KMS-11 (cell line): ENCODE measurements at regions not wholly inside any gene's neighbourhood (a gene's known extent, or its start where the extent isn't known, plus 50 kb on each side); places are given as distances from the start of the nearest gene placed in this dataset.

Source experiments
- H2AFZ ChIP-seq: fragments of 200-600 bp; sonication (generic); 2 replicates; pipeline ENCODE4 v1.6.1; 2016; ENCODE audit warnings: antibody characterized with exemption, mixed run types, low read depth
- H3K27ac ChIP-seq: fragments of 200-600 bp; sonication (generic); 2 replicates; pipeline ENCODE4 v1.6.1; 2016; ENCODE audit warnings: mild to moderate bottlenecking, mixed run types
- H3K27me3 ChIP-seq: fragments of 200-600 bp; sonication (generic); 2 replicates; pipeline ENCODE4 v1.6.1; 2017; ENCODE audit warnings: mild to moderate bottlenecking, low read depth, mixed run types, moderate library complexity; ENCODE audit not compliant: insufficient read depth
- H3K36me3 ChIP-seq: fragments of 200-600 bp; sonication (generic); 2 replicates; pipeline ENCODE4 v1.6.1; 2017; ENCODE audit warnings: mild to moderate bottlenecking, mixed run types; ENCODE audit not compliant: insufficient read depth
- H3K4me1 ChIP-seq: fragments of 200-600 bp; sonication (generic); 2 replicates; pipeline ENCODE4 v1.6.1; 2016; ENCODE audit warnings: mild to moderate bottlenecking, low read depth, mixed run types; ENCODE audit not compliant: poor library complexity, severe bottlenecking
- H3K4me2 ChIP-seq: fragments of 200-600 bp; sonication (generic); 2 replicates; pipeline ENCODE4 v1.7.0; 2016; ENCODE audit warnings: mild to moderate bottlenecking, mixed run types
- H3K4me3 ChIP-seq: fragments of 200-600 bp; sonication (generic); IDR thresholded peaks from 2 replicates; pipeline ENCODE4 v1.6.1; 2017; ENCODE audit warnings: low read depth, low read length, mixed read lengths; ENCODE audit not compliant: insufficient read depth
- H3K79me2 ChIP-seq: fragments of 200-600 bp; sonication (generic); 2 replicates; pipeline ENCODE4 v1.6.1; 2016; ENCODE audit warnings: low read depth, mixed run types; ENCODE audit not compliant: insufficient read depth
- H3K9ac ChIP-seq: fragments of 200-600 bp; sonication (generic); 2 replicates; pipeline ENCODE4 v1.6.1; 2016; ENCODE audit warnings: mild to moderate bottlenecking, mixed run types
- H4K20me1 ChIP-seq: fragments of 200-600 bp; sonication (generic); 2 replicates; pipeline ENCODE4 v1.6.1; 2016; ENCODE audit warnings: mild to moderate bottlenecking, mixed run types; ENCODE audit not compliant: insufficient read depth
- CTCF ChIP-seq: fragments of 200-600 bp; sonication (generic); conservative IDR thresholded peaks from 2 replicates; pipeline ENCODE4 v1.6.1; 2017; ENCODE audit warnings: low read depth, mild to moderate bottlenecking, antibody characterized with exemption, low read length, moderate library complexity, mixed read lengths

DNA sequence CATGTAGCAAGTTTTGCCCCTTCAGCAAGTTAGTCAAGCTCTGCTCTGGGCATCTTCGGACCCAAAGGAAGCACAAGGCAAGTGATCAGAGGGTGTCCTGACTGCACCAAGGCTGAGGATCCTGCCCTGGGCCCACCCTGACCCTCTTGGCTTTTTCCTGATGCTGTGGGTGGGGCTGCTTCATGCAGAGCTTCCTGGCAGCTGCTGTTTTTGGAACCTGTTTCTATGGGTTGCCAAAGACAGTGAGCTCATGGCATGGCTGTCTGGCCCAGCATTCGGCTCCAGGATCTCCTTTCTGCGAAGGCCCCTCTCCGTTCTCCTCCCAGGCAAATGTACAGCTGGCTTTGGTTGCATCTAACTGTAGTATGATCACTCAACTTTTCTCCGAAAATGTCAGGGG is 497.9 kb downstream of the ARHGEF28 start:
- Histone ChIP-seq H3K79me2 (no peaks in the 10 kb centered on the region), H3K27me3 (no peaks in the 10 kb centered on the region), H4K20me1 (no peaks in the 10 kb centered on the region), H3K9ac (no peak overlapping the region), H3K36me3 (no peaks in the 10 kb centered on the region), H3K4me1 (no peaks in the 10 kb centered on the region), H3K4me3 (no peak overlapping the region), H2AFZ (no peak overlapping the region), H3K27ac (no peak overlapping the region), H3K4me2 (no peak overlapping the region)
- no peak for TF ChIP-seq CTCF

GRCh38 chr5:74122979-74123590 is 497.1 kb downstream of the ARHGEF28 start:
- Histone ChIP-seq H2AFZ (no peak overlapping the region), H3K4me3 (no peak overlapping the region), H3K9ac (no peak overlapping the region), H4K20me1 (no peaks in the 10 kb centered on the region), H3K4me1 (no peaks in the 10 kb centered on the region), H3K27me3 (no peaks in the 10 kb centered on the region), H3K36me3 (no peaks in the 10 kb centered on the region), H3K4me2 (no peak overlapping the region), H3K79me2 (no peaks in the 10 kb centered on the region), H3K27ac (no peak overlapping the region)
- no peak for TF ChIP-seq CTCF

DNA sequence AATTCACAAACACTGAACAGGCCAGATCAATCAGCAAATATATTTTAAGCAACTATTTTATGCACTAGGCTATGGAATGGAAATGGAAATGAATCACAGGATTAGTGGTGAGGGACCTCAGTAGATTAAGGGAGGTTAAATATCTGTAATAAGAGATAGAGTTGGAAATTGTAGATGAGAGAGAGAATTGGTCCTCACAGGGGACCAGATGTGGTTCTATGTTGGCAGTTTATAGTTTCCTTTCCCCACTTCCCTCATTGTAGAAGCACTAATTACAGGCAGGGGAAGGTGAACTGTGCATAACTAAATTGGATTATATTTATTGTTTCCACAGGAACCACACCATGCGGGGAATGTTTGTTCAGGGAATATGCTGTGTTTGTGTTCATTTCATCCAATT is 496.2 kb downstream of the ARHGEF28 start:
- H3K79me2 ChIP-seq: no peaks in the 10 kb centered on the region
- no peak overlapping the region for H3K27ac ChIP-seq
- H3K4me2 ChIP-seq: no peak overlapping the region
- H3K9ac ChIP-seq: no peak overlapping the region
- no peaks in the 10 kb centered on the region for H3K27me3 ChIP-seq
- no peaks in the 10 kb centered on the region for H4K20me1 ChIP-seq
- no peaks in the 10 kb centered on the region for H3K4me1 ChIP-seq
- no peak overlapping the region for H3K4me3 ChIP-seq
- no peaks in the 10 kb centered on the region for H3K36me3 ChIP-seq
- no peak overlapping the region for H2AFZ ChIP-seq
- no peak for TF ChIP-seq CTCF

- Histone ChIP-seq H3K36me3 (no peaks in the 10 kb centered on the region), H3K79me2 (no peaks in the 10 kb centered on the region), H3K4me3 (no peak overlapping the region), H2AFZ (no peak overlapping the region), H4K20me1 (no peaks in the 10 kb centered on the region), H3K27ac (no peak overlapping the region), H3K27me3 (no peaks in the 10 kb centered on the region), H3K4me2 (no peak overlapping the region), H3K4me1 (no peaks in the 10 kb centered on the region), H3K9ac (no peak overlapping the region)
- TF ChIP-seq CTCF: no peak
Observed at GRCh38 chr5:74120585-74120984, 494.6 kb downstream of the ARHGEF28 start.
